ENCODE measurements at regions not wholly inside any gene's neighbourhood (a gene's known extent, or its start where the extent isn't known, plus 50 kb on each side); places are given as distances from the start of the nearest gene placed in this dataset.

GRCh38 chr10:108070789-108071188, 906.3 kb upstream of the SORCS1 start:
- Histone ChIP-seq H4K8ac (ENCODE audit: low read depth in 2 of 2, low read length in 2 of 2) (no peak overlapping the region), H3K23ac (ENCODE audit: low read depth, low read length) (no peak overlapping the region), H3K4me2 (ENCODE audit: low read depth, low read length) (no peak overlapping the region), H2AFZ (replicated peaks; ENCODE audit: low read length, poor library complexity) (no peak overlapping the region), H3K9ac (ENCODE audit: low read depth, low read length) (no peak overlapping the region), H3K36me3 (ENCODE audit: control insufficient read depth, insufficient read depth, low read length) (no peaks in the 10 kb centered on the region), H4K91ac (ENCODE audit: insufficient read depth, low read depth, low read length) (no peak overlapping the region), H3K18ac (ENCODE audit: low read depth, low read length) (no peak overlapping the region), H3K27ac (ENCODE audit: insufficient read depth, low read length) (no peak overlapping the region), H3K14ac (replicated peaks; ENCODE audit: low read depth, low read length) (no peak overlapping the region), H2BK5ac (ENCODE audit: low read depth, low read length, poor library complexity, severe bottlenecking) (no peak overlapping the region), H2AK9ac (replicated peaks; ENCODE audit: low read depth, low read length, poor library complexity) (no peak overlapping the region), H4K20me1 (ENCODE audit: insufficient read depth, low read length) (no peaks in the 10 kb centered on the region), H3K9me1 (ENCODE audit: insufficient read depth, low read length) (no peaks in the 10 kb centered on the region), H3K79me1 (ENCODE audit: low read depth in 1 of 2, low read length in 2 of 2) (no peaks in the 10 kb centered on the region), H3K56ac (ENCODE audit: extremely low read depth, insufficient read depth, low read length) (no peak overlapping the region), H3K4ac (ENCODE audit: low read depth, low read length) (no peak overlapping the region), H2BK20ac (ENCODE audit: low read depth, low read length) (no peak overlapping the region), H4K5ac (ENCODE audit: low read depth, low read length) (no peak overlapping the region), H2BK15ac (ENCODE audit: low read depth, low read length) (no peak overlapping the region), H2AK5ac (ENCODE audit: low read depth, low read length) (no peak overlapping the region), H3K4me1 (ENCODE audit: control insufficient read depth, insufficient read depth, low read length) (no peaks in the 10 kb centered on the region), H3K9me3 (ENCODE audit: control insufficient read depth, insufficient read depth, low read length) (no peaks in the 10 kb centered on the region), H2BK120ac (ENCODE audit: low read depth, low read length) (no peak overlapping the region), H3K4me3 (ENCODE audit: insufficient read depth, low read depth, low read length) (no peak overlapping the region), H3K27me3 (ENCODE audit: control insufficient read depth, insufficient read depth, low read length) (no peaks in the 10 kb centered on the region)
- TF ChIP-seq FOS (IDR thresholded peaks at IDR 0.05; ENCODE audit: low read depth, low read length) (no peak), NFE2L2 (IDR thresholded peaks at IDR 0.05; ENCODE audit: low read depth, low read length) (no peak), BHLHE40 (IDR thresholded peaks at IDR 0.05; ENCODE audit: low read depth, low read length) (no peak), SMC3 (IDR thresholded peaks at IDR 0.05; ENCODE audit: low read depth, low read length) (no peak), ELK1 (IDR thresholded peaks at IDR 0.05; ENCODE audit: borderline replicate concordance, low read depth, low read length) (no peak), RFX5 (IDR thresholded peaks at IDR 0.05; ENCODE audit: low read depth, low read length) (no peak), RAD21 (IDR thresholded peaks at IDR 0.05; ENCODE audit: low read length) (no peak), POLR2A (IDR thresholded peaks at IDR 0.05; ENCODE audit: low read depth, low read length) (no peak), CHD1 (IDR thresholded peaks at IDR 0.05; ENCODE audit: low read depth, low read length) (no peak), CEBPB (IDR thresholded peaks at IDR 0.05; ENCODE audit: low read depth, low read length) (no peak), MAZ (IDR thresholded peaks at IDR 0.05; ENCODE audit: borderline replicate concordance, low read depth, low read length) (no peak), MAFK (IDR thresholded peaks at IDR 0.05; ENCODE audit: low read depth, low read length) (no peak), MXI1 (IDR thresholded peaks at IDR 0.05; ENCODE audit: borderline replicate concordance, low read depth, low read length) (no peak), RCOR1 (IDR thresholded peaks at IDR 0.05; ENCODE audit: insufficient replicate concordance, low read length) (no peak)
- TF ChIP-seq, protein P1, sequence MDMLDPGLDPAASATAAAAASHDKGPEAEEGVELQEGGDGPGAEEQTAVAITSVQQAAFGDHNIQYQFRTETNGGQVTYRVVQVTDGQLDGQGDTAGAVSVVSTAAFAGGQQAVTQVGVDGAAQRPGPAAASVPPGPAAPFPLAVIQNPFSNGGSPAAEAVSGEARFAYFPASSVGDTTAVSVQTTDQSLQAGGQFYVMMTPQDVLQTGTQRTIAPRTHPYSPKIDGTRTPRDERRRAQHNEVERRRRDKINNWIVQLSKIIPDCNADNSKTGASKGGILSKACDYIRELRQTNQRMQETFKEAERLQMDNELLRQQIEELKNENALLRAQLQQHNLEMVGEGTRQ (IDR thresholded peaks at IDR 0.05; ENCODE audit: low read depth, low read length): no peak
- TF ChIP-seq, protein P2, sequence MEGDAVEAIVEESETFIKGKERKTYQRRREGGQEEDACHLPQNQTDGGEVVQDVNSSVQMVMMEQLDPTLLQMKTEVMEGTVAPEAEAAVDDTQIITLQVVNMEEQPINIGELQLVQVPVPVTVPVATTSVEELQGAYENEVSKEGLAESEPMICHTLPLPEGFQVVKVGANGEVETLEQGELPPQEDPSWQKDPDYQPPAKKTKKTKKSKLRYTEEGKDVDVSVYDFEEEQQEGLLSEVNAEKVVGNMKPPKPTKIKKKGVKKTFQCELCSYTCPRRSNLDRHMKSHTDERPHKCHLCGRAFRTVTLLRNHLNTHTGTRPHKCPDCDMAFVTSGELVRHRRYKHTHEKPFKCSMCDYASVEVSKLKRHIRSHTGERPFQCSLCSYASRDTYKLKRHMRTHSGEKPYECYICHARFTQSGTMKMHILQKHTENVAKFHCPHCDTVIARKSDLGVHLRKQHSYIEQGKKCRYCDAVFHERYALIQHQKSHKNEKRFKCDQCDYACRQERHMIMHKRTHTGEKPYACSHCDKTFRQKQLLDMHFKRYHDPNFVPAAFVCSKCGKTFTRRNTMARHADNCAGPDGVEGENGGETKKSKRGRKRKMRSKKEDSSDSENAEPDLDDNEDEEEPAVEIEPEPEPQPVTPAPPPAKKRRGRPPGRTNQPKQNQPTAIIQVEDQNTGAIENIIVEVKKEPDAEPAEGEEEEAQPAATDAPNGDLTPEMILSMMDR (conservative IDR thresholded peaks at IDR 0.05; ENCODE audit: low read depth, low read length): no peak
- in situ Hi-C loops (cut with MboI; ENCODE audit: low sequenced_read_pairs): no loop called here
- dilution Hi-C loops (cut with HindIII; ENCODE audit: low sequenced_read_pairs, unreplicated experiment): no loop called here
- ChIA-PET CTCF (no interaction called here), POLR2A (ENCODE audit: unreplicated experiment) (no interaction called here)
- DNase-seq (no peak), ATAC-seq (ENCODE audit: low read depth) (no peak)
- no TSS peak for BruUV-seq (replicated peaks)
- intact Hi-C loops (cut with micrococcal nuclease): no loop called here
- no CpG with 5 or more reads among the region's 2 CpGs for WGBS, 2 experiments (ENCODE audit: extremely low coverage in 2 of 2, insufficient read length in 1 of 2)

Data from IMR-90 (cell line).